IPS-20b (cell line): ENCODE measurements at regions not wholly inside any gene's neighbourhood (a gene's known extent, or its start where the extent isn't known, plus 50 kb on each side); places are given as distances from the start of the nearest gene placed in this dataset.
"Not testable (repeated sequence)": the region's sequence is repeated elsewhere in the genome, so short reads cannot be mapped to it uniquely, and the experiment has no call there.

Source experiments
- H3K27ac ChIP-seq: one replicate; pipeline ENCODE4 v1.5.1; 2013; ENCODE audit warnings: low read length
- H3K27me3 ChIP-seq: 2 replicates; pipeline ENCODE4 v1.6.1; 2013; ENCODE audit warnings: mild to moderate bottlenecking, low read length, inconsistent platforms; ENCODE audit not compliant: insufficient read depth
- H3K36me3 ChIP-seq: 2 replicates; pipeline ENCODE4 v1.6.1; 2013; ENCODE audit warnings: low read depth, mild to moderate bottlenecking, inconsistent platforms, low read length, moderate library complexity; ENCODE audit not compliant: insufficient read depth
- H3K4me1 ChIP-seq: 2 replicates; pipeline ENCODE4 v1.6.1; 2013; ENCODE audit warnings: mild to moderate bottlenecking, control low read depth, inconsistent platforms, low read length, moderate library complexity; ENCODE audit not compliant: insufficient read depth
- H3K4me3 ChIP-seq: 2 replicates; pipeline ENCODE4 v1.5.1; 2013; ENCODE audit warnings: mild to moderate bottlenecking, low read length, inconsistent platforms
- H3K9ac ChIP-seq: 2 replicates; pipeline ENCODE4 v1.6.1; 2013; ENCODE audit warnings: low read depth, mild to moderate bottlenecking, inconsistent platforms, low read length, moderate library complexity
- H3K9me3 ChIP-seq: 2 replicates; pipeline ENCODE4 v1.6.1; 2013; ENCODE audit warnings: mild to moderate bottlenecking, low read depth, low read length, inconsistent platforms; ENCODE audit not compliant: insufficient read depth

- no peak overlapping the region for H3K27ac ChIP-seq
- H3K36me3 ChIP-seq = no peaks in the 10 kb centered on the region
- H3K4me1 ChIP-seq = peaks cover 8% of the 10 kb centered on the region; the same call in 1 of the 2 replicates
- H3K4me3 ChIP-seq = no peak overlapping the region
- no peaks in the 10 kb centered on the region for H3K9me3 ChIP-seq
- H3K9ac ChIP-seq = no peak overlapping the region
- peaks cover 6% of the 10 kb centered on the region; the same call in 1 of the 2 replicates for H3K27me3 ChIP-seq
These were observed 53.9 kb upstream of the PTCH1 start for GRCh38 chr9:95570646-95571045.

- Histone ChIP-seq H3K4me3 (no peak overlapping the region), H3K9me3 (no peaks in the 10 kb centered on the region), H3K9ac (no peak overlapping the region), H3K36me3 (no peaks in the 10 kb centered on the region), H3K4me1 (peaks cover 8% of the 10 kb centered on the region; the same call in 1 of the 2 replicates), H3K27me3 (peaks cover 3% of the 10 kb centered on the region; the same call in 1 of the 2 replicates), H3K27ac (no peak overlapping the region)
These were observed 53.4 kb upstream of the PTCH1 start for GRCh38 chr9:95570150-95570549.

- H3K9me3 ChIP-seq, H3K27me3 ChIP-seq, H3K4me3 ChIP-seq, H3K9ac ChIP-seq, H3K4me1 ChIP-seq, H3K36me3 ChIP-seq, H3K27ac ChIP-seq: not testable (repeated sequence)
These were observed 52.0 kb upstream of the PTCH1 start for GRCh38 chr9:95568735-95569134.
